ENCODE measurements at regions not wholly inside any gene's neighbourhood (a gene's known extent, or its start where the extent isn't known, plus 50 kb on each side); places are given as distances from the start of the nearest gene placed in this dataset.

DNA sequence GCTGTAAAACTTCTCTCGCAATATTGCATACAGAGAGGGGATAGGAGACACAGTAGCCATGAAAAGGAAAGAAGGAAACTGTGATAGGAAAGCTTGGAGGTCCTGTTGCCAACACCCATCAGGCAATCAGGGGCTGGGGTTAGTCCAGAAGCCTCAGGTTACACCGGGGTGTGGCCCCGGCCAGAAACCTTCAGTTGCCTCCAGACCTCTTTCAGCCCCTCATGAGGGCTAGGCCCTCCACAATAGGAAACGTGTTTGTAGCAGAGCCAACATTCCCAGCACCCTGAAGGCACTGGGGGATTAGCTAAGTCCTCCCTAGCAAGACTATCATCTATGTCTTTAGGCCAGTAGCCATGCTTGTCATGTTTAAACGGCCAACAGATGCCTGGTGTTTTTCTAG, 1048.0 kb upstream of the CNTN5 start:
- in situ Hi-C loops (cut with MboI; ENCODE audit: low sequenced_read_pairs in 4 of 4) (no loop called here), intact Hi-C loops (cut with DNase I; ENCODE audit: low total_unique reads) (no loop called here)
- no peak for ATAC-seq
- Histone ChIP-seq H3K27me3 (no peaks in the 10 kb centered on the region), H3K36me3 (no peaks in the 10 kb centered on the region), H3K4me1 (no peaks in the 10 kb centered on the region), H3K27ac (no peak overlapping the region), H3K4me3 (no peak overlapping the region), H3K9me3 (no peaks in the 10 kb centered on the region)
- TF ChIP-seq, protein P1, sequence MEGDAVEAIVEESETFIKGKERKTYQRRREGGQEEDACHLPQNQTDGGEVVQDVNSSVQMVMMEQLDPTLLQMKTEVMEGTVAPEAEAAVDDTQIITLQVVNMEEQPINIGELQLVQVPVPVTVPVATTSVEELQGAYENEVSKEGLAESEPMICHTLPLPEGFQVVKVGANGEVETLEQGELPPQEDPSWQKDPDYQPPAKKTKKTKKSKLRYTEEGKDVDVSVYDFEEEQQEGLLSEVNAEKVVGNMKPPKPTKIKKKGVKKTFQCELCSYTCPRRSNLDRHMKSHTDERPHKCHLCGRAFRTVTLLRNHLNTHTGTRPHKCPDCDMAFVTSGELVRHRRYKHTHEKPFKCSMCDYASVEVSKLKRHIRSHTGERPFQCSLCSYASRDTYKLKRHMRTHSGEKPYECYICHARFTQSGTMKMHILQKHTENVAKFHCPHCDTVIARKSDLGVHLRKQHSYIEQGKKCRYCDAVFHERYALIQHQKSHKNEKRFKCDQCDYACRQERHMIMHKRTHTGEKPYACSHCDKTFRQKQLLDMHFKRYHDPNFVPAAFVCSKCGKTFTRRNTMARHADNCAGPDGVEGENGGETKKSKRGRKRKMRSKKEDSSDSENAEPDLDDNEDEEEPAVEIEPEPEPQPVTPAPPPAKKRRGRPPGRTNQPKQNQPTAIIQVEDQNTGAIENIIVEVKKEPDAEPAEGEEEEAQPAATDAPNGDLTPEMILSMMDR (IDR thresholded peaks at IDR 0.05 in 4 of 5, conservative IDR thresholded peaks at IDR 0.05 in 1 of 5) = no peak
- no peak for TF ChIP-seq POLR2A (IDR thresholded peaks at IDR 0.05)
- no peak for DNase-seq

DNA sequence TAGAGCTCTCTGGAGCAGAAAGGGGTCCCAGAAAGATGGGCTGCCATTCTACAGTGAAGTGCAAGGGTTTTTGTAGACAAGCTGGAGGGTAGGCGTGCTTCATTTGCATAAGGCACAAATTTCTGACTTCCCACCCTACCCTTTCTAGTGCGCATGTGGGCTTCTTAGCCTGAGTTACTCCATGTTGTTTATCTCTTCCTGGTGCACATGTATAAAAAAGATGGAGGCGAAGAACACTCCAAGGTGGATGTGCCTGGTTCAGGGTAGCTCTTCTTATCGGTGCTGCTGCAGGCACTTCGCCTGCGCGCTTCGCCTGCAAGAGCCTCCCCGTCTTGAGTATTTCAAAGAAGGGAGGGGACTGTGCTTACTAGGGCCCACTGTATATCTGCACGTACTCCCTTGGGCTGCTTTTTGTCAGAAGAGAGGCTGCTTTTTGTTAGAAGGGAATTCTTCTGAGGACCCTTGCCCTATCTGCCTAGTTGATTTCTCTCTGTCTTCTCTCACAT, 1047.3 kb upstream of the CNTN5 start:
- no peaks in the 10 kb centered on the region for H3K9me3 ChIP-seq
- DNase-seq = no peak
- H3K4me3 ChIP-seq = no peak overlapping the region
- ATAC-seq = no peak
- no peak overlapping the region for H3K27ac ChIP-seq
- no peaks in the 10 kb centered on the region for H3K36me3 ChIP-seq
- intact Hi-C loops (cut with DNase I; ENCODE audit: low total_unique reads) (no loop called here), in situ Hi-C loops (cut with MboI; ENCODE audit: low sequenced_read_pairs in 4 of 4) (no loop called here)
- TF ChIP-seq, protein P1 (IDR thresholded peaks at IDR 0.05 in 4 of 5, conservative IDR thresholded peaks at IDR 0.05 in 1 of 5) = no peak
- no peak for TF ChIP-seq POLR2A (IDR thresholded peaks at IDR 0.05)
- H3K27me3 ChIP-seq = no peaks in the 10 kb centered on the region
- no peaks in the 10 kb centered on the region for H3K4me1 ChIP-seq

DNA sequence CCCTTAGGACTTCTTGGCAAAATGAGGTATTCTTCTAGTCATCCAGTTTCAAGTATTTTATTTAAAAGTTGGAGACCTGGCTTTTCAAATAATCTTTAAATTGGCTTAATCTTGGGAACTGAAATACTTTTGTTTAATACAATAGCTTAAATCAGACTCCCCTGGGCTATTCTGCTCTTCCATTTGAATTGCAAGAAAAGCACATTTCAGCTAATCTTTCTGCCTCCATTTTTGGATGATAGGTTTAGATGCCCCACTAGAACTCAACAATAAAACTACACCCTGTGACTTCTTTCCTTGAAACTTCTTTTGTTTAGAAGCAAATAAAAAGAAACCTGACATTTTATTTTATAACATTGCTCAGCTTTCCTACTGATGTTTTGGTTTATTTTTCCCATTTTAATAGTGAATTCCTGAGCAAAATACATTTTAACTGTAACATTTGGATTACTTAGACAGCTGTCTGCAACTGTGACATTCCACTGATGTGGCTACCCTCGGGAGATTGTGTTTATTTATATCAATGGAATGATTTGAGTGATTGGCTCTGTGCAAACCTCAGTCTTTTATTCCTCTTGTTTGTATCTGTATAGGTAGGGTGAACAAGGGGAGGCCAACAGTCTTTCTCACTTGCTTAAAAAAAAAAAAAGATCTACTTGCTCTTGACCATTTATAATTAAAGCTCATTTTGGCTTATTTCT, 1045.8 kb upstream of the CNTN5 start:
- Histone ChIP-seq H3K27ac (no peak overlapping the region), H3K27me3 (no peaks in the 10 kb centered on the region), H3K4me3 (no peak overlapping the region), H3K4me1 (no peaks in the 10 kb centered on the region), H3K9me3 (no peaks in the 10 kb centered on the region), H3K36me3 (no peaks in the 10 kb centered on the region)
- intact Hi-C loops (cut with DNase I; ENCODE audit: low total_unique reads) (no loop called here), in situ Hi-C loops (cut with MboI; ENCODE audit: low sequenced_read_pairs in 4 of 4) (no loop called here)
- DNase-seq = no peak
- TF ChIP-seq POLR2A (IDR thresholded peaks at IDR 0.05) = no peak
- TF ChIP-seq, protein P1 (IDR thresholded peaks at IDR 0.05 in 4 of 5, conservative IDR thresholded peaks at IDR 0.05 in 1 of 5) = no peak
- no peak for ATAC-seq

DNA sequence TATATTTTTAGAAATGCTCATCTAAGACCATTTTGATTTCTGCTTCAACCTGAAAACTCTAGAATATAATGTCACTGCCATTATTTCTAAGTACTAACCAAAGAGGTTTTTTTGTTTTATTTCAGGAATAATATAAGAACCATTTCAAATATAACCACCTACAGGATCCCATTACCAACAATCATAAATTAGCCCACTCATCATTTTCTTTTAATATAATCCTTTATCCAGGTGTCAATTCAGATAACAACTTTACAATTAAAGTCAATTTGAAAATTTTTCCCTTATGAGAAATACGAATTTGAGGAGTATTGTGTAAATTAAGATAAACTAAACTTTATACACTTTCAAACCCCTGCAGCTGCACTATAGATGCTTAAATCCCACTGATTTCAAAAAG, 1043.0 kb upstream of the CNTN5 start:
- no peak for TF ChIP-seq POLR2A (IDR thresholded peaks at IDR 0.05)
- TF ChIP-seq, protein P1 (IDR thresholded peaks at IDR 0.05 in 4 of 5, conservative IDR thresholded peaks at IDR 0.05 in 1 of 5) = no peak
- DNase-seq (no peak), ATAC-seq (no peak)
- Histone ChIP-seq H3K27me3 (no peaks in the 10 kb centered on the region), H3K9me3 (no peaks in the 10 kb centered on the region), H3K4me3 (no peak overlapping the region), H3K36me3 (no peaks in the 10 kb centered on the region), H3K4me1 (no peaks in the 10 kb centered on the region), H3K27ac (no peak overlapping the region)
- in situ Hi-C loops (cut with MboI; ENCODE audit: low sequenced_read_pairs in 4 of 4) (no loop called here), intact Hi-C loops (cut with DNase I; ENCODE audit: low total_unique reads) (no loop called here)

DNA sequence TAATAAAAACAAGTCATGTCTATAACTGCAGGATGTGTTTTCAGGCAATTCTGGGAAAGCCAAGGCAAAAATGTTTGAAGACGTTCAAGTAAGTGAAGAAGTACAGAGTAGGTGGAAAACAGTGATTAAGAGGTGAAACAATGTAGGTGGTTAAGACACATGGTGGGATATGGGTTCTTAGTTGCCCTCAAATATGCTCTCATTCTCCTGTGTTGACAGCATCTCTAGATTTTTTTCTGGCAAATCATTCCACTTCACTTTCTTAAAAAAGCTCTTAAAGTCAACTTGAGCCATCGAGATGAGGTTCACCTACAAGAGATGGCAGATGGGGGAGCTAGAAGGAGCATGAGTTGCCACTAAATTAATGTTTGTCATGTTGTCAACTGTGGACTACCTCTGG, 1041.0 kb upstream of the CNTN5 start:
- H3K27ac ChIP-seq = no peak overlapping the region
- ATAC-seq (no peak), DNase-seq (no peak)
- in situ Hi-C loops (cut with MboI; ENCODE audit: low sequenced_read_pairs in 4 of 4) = no loop called here
- intact Hi-C loops (cut with DNase I; ENCODE audit: low total_unique reads) = no loop called here
- no peak overlapping the region for H3K4me3 ChIP-seq
- H3K4me1 ChIP-seq = no peaks in the 10 kb centered on the region
- TF ChIP-seq, protein P1 (IDR thresholded peaks at IDR 0.05 in 4 of 5, conservative IDR thresholded peaks at IDR 0.05 in 1 of 5) = no peak
- no peak for TF ChIP-seq POLR2A (IDR thresholded peaks at IDR 0.05)
- H3K27me3 ChIP-seq = no peaks in the 10 kb centered on the region
- H3K36me3 ChIP-seq = no peaks in the 10 kb centered on the region
- no peaks in the 10 kb centered on the region for H3K9me3 ChIP-seq

All from gastrocnemius medialis (tissue), 4 donors.